ENCODE measurements at regions not wholly inside any gene's neighbourhood (a gene's known extent, or its start where the extent isn't known, plus 50 kb on each side); places are given as distances from the start of the nearest gene placed in this dataset.
A peak's percentile ranks its signal among the peaks of the same experiment; 100 is the strongest.

DNA sequence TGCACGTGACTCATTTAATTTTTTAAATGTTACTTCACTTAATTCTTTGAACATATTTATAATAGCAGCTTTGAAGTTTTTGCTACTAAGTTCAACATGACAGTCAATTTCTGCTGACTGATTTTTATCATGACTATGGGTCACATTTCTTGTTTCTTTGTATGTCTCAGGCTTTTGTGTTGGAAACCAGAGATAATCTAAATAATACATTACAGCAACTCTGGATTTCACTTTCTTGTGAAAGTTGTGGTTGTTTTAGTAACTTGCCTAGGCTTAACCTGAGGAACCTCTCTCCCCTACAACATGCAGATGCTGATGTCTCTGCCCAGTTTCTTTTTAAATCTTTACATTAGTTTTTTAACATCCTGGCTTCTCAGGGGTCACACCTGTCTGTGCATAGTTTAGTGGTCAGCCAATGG is 180.8 kb downstream of the CCDC71L start:
- no peak for DNase-seq

DNA sequence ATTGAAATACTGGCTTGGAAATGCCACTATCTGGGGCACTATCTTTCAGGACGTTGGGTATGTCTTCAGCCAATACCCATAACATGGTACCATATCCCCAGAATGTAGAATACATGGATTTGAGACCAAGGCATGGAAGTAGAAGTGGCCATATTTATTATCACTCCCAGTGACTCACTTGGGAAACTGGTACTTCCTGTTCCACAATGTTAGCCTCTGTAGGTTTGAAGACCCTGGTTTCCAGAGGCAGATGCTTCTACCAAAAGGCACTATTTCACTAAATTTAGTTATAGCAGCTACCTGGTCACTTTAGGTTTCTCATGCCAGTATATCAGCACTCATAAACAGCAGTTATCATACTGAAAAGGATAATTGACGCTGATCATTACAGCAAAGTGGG is 184.2 kb downstream of the CCDC71L start:
- no peak for DNase-seq

DNA sequence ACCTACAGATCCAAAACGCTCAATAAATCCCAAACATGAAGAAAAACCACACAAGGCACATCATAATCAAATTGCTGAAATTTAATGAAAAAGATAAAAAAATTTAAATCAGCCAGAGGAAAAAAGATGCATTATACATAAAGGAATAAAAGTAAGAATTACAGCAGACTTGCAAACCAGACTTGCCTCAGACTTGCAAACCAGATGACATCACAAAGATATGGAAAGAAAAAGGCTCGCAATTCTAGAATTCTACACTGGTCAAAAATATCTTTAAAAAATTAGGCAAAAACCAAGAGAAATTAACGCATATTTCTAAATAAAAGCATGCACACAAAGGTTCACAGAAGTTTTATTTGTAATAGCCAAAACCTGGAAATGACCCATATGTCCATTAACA is 188.0 kb upstream of the NAMPT start:
- DNase-seq = no peak

DNA sequence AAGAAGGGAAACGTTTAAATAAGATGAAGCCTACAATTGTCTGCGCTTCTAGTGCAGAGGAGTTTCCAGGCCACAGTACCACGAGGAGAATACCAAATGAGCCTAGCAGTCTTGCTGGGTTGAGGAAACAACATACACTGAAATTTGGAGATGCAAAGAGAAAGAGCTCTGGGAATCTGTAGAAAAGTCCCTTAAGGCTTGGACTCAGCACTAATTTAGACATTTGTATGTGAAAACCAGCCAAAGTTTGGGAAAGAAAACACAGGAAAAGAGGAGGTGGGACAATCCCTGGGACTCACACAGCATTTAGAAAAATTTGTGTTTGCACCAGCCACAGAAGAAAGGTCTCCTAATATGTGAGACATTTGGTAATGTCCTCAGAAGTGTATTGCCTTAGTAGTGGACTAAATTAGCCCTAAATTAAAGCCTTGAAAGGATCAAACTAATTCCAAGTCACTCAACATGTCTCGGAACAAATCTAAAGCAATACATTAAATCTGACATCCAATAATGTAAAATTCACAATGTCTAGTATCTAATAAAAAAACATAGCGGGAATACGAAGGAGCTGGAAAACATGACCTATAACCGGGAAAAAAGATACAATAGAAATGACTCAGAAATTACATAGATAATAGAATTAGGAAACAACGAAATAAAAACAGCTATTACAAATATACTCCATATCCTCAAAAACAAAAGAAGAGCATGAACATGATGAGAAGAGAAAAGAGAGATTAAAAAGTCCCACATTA is 187.1 kb upstream of the NAMPT start:
- no peak for DNase-seq

DNA sequence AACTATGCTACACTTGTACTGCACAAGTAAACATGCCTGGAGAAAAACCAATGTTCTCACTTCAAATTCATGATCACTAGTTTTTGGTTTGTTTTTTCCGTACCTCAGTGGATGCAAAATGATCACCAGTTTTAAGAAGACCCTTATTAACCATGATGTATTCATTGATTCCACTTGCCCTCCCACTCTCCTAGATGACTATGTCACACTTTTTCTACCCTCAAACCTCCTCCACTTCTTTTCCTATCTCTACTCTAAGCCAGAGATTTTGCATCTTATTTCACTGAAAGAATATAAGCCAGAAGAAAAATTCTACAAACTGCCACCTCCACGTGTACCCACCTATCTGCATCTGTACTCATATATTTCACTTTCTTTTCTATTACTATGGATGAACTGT is 186.2 kb upstream of the NAMPT start:
- DNase-seq = no peak

DNA sequence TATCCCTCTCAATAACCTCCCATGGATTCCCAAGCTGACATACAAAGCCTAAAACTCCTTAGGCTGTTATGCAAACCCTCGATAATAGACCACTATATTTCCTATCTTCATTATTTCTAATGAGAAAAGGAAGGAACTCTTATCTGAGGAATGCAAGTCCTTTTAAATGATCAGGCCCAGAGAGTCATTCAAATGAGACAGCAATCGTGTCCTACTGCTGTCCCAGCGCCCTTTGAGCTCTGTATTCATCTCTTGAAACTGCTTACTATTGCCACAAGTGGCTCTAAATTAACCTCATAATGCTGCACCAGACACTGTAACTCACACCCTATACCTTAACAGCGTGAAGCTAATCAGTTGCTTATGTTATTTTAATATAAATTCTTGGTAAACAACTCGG is 182.1 kb upstream of the NAMPT start:
- no peak for DNase-seq

DNA sequence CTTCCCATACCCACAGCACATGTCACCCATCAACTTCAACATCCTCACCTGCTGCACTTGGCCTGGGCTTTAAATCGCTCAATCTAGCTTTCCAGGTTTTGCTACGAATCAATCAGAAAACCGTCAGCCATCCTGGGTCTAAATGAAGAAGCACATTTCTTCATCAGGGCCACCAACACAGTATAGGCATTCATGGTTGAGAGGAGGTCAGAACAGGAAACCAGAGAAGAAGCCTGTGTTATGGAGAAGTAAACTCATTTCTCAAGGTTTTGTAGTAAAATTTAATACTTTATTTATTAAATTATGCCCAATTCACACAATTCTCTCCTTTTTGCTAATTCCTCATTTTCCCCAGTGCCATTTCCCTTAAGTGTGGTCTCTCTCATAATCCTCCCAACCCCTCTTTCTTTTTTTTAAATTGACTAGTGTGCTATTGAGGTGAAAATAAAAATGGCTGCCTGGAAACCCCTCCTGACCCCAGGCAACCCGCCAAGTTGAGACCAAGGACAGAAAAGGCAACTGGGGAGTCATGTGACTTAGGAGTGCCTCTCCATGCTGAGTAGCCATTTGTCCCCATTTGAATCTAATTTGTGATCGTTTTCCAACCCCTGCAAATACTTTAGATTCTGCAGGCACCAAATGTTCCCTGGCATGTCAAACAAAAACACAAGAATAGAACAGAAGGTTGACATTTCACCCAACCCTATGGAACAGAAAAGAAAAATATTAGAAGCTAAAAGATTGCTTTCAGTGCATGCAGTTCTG is 181.1 kb upstream of the NAMPT start:
- DNase-seq = no peak

DNA sequence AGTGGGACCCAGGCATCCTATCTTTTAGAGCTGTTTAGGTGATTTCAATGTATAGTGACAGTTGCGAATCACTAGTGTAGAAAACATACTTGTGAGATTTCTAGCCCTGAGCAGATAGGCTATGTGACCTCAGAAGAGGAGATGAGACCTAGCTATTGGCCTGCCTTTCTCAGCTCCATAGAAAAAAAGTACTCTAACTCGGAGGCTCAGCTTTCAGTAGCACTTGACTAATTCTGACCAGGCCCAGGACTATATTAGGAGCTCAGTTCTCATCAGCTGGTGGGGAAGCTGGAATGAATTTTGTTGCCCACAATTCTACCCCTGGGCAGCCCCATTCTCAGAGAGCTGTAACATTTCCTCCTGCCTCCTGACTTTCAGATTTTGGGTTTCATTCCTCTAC is 179.9 kb upstream of the NAMPT start:
- DNase-seq = no peak

DNA sequence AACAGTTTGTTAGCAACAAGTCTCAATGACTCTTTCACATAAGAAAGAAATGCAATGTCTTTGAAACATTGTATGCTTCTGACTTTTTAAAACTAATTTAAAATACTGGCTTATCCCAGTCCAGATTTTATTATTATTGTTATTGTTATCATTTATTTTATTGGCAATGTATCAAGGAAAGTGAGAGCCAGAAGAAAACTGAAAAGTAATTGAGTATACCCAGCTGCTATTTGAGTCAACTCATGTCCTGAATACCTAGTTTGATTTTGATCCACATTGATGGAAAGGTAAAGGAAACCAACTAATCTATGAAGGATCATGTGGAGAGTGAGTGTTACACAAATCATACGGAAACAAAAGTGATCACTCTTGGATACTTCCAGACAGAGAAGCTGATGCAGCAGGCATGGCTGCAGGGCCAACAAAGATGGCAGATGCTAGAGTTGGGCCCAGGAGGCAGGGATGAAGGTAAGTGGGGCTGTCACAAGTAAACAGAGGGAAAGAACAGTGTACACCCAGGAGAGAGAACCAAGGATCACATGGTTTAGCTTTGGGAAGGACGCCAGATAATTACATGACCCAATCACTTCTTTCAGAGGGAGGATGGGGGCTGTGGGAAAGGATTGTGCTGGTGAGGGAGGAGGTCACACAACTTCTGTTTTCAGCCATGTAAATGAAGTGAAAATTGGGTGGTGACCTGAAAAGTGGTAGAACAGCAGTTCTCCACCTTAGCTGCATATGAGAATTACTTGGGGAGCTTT is 179.2 kb upstream of the NAMPT start:
- DNase-seq = no peak

DNA sequence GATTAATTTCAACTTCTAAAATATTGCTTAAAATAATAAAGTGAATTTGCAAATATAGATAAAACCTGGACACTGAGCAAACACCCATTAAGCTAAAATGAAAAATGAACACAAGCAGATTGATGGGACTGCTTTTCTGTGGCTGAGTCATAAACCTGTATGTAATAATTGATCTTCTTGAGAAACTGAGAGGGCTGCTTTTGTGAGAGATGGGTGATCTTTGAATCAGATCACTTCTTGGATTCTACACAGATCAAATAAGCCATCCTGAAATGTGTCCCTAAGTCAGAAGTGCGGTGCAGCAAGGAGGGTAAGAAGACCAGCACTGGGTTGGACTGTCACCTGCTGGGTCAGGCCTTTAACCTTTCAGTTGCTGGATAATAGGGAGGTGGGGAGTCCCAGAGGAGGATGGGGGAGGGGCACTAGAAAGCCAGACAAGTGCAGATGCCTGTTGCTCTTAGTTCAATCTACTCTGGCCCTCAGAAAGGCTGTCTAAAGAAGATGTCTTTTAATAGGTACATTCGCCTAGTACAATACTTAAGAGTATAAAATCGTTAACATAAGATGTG is 178.2 kb upstream of the NAMPT start:
- DNase-seq = no peak

DNA sequence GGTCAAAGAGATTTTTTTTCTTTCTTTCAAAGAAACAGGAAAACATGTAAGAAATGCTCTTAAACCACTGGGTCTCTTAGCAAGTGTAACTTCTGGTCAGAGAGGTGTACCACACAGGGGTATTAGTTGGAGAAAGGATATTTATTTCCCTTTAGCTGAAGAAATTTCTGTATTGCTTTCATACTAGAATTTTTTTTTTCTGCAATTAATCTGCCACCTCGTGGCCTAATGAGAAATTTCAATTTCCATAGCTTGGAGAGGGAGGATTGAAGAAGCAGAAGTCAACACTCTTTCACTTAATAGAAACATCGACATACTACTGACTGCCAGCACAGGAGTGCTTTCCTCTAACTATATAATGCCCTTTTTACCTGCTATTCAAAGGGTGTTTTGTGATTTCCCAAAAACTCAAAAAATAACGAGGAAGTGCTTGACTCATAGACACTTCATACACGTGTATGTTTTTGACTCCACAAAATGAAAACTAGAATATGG is 177.6 kb upstream of the NAMPT start:
- DNase-seq = peak; percentile 33

DNA sequence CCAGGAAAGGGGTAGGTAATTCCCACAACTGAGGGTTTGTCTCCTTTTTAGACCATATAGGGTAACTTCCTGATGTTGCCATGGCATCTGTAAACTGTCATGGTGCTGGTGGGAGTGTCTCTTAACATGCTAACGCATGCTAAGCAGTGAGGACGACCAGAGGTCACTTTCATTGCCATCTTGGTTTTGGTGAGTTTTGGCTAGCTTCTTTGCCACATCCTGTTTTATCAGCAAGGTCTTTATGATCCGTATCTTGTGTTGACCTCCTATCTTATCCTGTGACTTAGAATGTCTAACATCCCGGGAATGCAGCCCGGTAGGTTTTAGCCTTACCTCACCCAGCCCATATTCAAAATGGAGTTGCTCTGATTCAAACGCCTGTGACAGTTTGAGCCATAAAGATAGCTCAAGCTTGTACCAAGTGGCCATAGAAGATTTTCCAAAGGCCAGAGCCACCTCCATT is 176.0 kb upstream of the NAMPT start:
- no peak for DNase-seq

DNA sequence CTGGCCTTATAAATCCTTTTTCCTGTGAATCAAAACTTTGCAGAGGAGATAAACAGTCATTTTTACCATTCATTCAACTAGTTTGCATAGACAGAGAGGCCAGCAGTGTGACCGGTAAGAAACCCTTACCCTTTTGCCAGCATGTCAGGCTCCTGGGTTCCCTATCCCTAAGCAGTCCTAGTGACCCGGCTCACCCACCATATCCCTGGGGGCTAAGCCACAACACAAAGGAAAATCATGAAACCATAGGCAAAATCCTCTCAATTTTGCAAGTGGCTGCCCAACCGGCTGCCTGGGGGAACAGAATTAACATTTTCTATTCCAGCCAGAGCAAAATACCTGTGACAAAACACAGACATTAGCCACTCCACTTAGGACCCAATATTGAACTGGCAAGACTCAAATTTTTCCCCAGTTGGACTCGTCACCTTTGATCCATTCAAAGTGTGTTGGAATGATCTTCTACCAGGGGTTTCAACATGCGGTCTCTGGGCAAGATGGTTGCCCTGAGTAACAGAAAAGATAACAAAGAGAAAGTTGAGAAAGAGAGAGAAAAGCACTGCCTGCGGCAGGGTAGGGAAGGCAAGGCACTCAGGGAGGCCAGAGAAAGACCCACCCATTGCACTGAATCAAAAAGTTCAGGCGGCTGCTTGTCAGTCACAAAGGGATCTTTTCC is 174.8 kb upstream of the NAMPT start:
- DNase-seq = no peak

DNA sequence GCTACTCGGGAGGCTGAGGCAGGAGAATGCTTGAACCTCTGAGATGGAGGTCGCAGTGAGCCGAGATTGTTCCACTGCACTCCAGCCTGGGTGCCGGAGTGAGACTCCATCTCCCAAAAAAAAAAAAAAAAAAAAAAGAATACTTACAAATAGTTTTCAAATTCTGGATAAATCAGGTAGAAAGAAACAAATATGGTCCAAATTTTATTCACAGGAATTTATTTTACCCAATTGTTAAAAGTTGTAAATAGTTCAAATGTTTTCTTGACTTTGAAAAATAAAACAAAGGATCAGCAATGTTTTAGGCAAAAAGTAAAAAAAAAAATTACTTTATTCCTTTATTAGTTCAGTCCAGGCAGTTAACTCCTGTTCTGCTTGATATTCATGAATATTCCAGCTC is 172.9 kb upstream of the NAMPT start:
- no peak for DNase-seq

DNA sequence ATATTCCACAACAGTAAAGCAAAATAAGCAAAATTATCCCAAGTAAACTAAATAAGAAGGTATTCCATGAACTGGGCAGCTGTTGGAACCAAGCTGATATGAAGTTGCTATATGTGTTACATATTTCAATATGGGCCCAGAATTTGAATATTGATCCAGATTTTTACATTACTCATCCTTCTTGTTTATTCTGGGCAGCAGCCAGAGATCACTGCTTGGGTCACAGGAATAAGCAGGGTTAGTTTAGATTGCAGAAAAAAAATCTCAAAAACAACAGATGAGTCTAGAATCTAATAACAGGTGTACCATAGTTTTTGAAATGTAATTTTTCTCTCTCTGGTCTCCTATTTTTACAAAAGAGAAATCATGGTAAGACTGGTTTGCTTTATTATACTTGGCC is 171.5 kb upstream of the NAMPT start:
- no peak for DNase-seq

DNA sequence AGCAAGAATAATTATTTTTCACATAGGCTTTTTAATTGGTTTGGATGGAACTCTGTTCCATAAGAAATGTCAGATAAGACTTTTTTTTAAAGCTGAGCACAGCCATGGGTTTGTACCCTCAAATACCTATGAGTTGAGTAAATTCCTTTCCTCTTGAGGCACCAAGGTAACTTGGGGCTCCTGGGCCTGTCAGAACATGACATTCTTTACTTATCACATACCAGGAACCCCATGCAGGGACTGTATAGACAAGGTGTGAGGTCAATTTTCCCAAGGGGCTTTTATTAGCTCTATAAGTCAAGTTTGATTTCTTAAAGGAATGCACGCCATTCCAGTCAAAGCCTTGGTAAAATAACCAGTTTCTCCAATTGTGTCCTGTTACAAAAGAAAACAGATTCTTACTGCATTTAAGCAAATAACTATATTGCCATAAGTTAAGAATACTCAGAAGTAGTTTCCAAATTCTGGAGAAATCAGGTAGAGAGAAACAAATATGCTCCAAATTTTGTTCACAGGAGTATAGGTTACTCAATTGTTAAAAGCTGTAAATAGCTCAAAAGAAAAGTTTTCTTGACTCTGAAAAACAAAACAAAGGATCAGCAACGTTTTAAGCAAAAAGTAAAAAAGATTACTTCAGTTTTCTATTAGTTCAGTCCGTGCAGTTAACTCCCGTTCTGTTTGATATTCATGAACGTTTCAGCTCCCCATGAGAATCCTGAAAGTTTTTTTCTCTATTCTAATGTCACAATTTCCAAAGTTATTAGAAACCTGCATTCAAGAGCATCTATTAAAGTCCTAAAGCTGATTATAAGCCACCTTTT is 167.5 kb upstream of the NAMPT start:
- DNase-seq = no peak

DNA sequence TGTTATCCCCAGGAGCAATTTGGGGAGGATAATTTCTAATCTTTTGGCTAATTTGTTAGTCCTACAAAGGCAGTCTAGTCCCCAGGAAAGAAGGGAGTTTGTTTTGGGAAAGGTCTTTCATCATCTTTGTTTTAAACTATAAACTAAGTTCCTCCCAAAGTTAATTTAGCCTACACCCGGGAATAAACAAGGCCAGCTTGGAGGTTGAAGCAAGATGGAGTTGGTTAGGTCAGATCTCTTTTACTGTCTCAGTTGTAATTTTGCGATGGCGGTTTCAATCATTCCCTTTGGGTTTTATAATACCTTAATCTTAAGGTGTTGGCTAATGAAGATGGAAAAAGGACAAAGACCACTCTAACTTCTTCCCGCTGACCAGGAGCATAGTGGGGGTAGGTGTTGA is 166.4 kb upstream of the NAMPT start:
- DNase-seq = no peak

DNA sequence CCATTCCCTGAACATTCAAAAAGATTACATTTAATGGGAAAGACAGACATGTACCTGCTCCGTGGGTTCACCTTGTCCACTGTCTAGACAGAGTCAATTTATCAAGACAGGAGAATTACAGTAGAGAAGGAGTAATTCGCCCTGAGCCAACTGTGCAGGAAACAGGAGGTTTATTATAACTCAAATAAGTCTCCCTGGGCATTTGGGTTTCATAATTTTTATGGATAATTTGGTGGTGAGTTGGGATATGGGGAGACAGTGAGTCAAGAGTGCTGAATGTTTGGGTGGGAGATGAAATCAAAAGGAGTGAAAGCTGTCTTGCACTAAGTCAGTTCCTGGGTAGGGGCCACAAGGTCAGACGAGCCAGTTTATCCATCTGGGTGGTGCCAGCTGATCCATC is 165.9 kb upstream of the NAMPT start:
- DNase-seq = no peak

DNA sequence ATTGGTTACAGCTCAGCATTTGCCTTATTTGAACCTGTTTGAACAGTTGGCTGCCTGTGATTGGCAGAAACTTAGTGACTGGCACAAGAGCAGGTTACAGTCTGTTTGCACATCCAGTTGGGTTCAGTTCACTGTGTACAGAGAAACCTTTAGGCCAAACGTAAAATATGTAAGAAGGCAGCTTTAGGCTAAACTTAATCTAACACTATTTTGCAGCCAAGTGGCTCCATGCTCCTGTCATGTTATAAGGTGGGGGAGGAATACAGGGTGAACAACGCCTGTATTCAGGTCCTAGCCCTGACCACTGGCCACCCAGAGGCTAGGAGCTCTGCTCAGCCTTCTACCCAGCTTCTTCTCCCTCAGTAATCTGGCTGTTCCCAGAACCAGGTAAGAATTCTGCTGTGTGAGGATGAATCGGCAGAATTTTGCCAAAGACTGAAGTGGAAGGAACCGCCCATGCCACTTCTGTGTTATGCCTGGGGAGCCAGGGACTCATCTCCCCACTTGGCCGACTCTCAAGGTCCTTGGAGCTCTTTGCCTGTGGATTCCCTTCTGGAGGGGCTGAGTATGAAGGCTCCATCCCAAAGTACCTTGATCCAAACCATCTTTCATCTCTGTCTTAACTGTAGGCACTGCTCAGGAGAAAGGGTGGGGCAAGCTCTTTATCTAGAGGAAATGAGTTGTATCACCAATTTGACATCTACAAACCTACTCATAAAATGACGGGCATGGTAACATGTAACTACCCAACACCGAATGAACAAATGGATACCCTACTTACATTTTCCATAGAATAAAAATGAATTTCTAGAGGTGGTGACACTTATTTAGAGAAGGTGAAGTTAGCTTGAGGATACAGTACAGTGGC is 164.4 kb upstream of the NAMPT start:
- no peak for DNase-seq

DNA sequence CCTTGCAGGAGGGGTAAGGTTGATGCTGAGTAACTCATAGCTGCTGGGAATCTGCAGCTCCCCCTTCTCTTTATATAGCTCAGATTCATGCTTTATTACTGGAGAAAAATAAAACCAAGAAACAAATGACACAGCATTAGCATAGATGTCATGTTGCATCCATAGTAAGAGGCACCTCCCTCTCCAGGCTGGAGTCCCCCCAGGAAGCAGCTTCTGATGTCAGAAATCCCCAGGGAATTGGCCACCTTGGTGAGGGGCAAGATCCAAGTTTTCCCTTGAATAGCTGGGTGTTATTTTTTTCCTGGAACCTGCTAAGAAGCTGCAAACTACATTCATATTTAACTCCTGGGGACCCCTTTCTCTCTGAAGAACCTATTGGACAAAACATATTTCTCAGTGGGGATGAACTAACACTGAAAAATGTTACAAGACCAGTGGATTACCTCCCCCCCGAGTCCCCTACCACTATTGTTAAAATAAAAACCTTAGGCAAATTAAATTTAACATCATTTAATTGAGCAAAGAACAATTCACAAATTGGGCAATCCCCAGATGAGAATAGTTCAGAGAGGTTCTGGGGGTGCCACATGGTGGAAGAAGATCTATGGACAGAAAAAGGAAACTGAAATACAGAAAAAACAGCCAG is 163.7 kb upstream of the NAMPT start:
- DNase-seq = no peak
